HepG2 (cell line): ENCODE measurements at regions not wholly inside any gene's neighbourhood (a gene's known extent, or its start where the extent isn't known, plus 50 kb on each side); places are given as distances from the start of the nearest gene placed in this dataset.

Experiments used
- BCL6 ChIP-seq: IDR thresholded peaks from 2 replicates; pipeline ENCODE4 v1.6.1; 2016; ENCODE audit warnings: missing genetic modification reagents, missing compliant biosample characterization
- FOSL2 ChIP-seq: sonication (generic); formaldehyde crosslinking; IDR thresholded peaks from 2 replicates; pipeline ENCODE4 v1.4.0; 2020; ENCODE audit warnings: missing genetic modification reagents
- FOXA1 ChIP-seq, 2 experiments: fragments of 450-650 bp in 1 of 2; sonication (generic) in 1 of 2; formaldehyde crosslinking in 1 of 2; IDR thresholded peaks; 2 replicates each; pipeline versions ENCODE4 v1.4.0 to v1.6.1; 2016 to 2020; ENCODE audit warnings: missing genetic modification reagents in 1 of 2
- HNF4A ChIP-seq: sonication (generic); formaldehyde crosslinking; IDR thresholded peaks from 2 replicates; pipeline ENCODE4 v1.4.0; 2020; ENCODE audit warnings: missing genetic modification reagents
- MIER3 ChIP-seq: IDR thresholded peaks from 2 replicates; pipeline ENCODE4 v1.6.1; 2016; ENCODE audit warnings: missing compliant biosample characterization, borderline replicate concordance
- MIXL1 ChIP-seq: IDR thresholded peaks from 2 replicates; pipeline ENCODE4 v1.6.1; 2016
- NR2F6 ChIP-seq, 2 experiments: IDR thresholded peaks; 2 replicates each; pipeline ENCODE4 v1.6.1; 2016; ENCODE audit warnings: antibody characterized with exemption in 1 of 2, mild to moderate bottlenecking in 1 of 2
- RXRB ChIP-seq: IDR thresholded peaks from 2 replicates; pipeline ENCODE4 v1.6.1; 2016; ENCODE audit warnings: borderline replicate concordance, missing genetic modification reagents, missing compliant biosample characterization
- SAP130 ChIP-seq: IDR thresholded peaks from 2 replicates; pipeline ENCODE4 v1.6.1; 2016; ENCODE audit warnings: low read depth
- SMARCE1 ChIP-seq: fragments of 450-650 bp; IDR thresholded peaks from 2 replicates; pipeline ENCODE4 v1.6.1; 2017; ENCODE audit warnings: borderline replicate concordance
- STAG1 ChIP-seq: sonication (generic); formaldehyde crosslinking; IDR thresholded peaks from 2 replicates; pipeline ENCODE4 v1.4.0; 2020; ENCODE audit warnings: missing genetic modification reagents
- ZFAT ChIP-seq: sonication (generic); formaldehyde crosslinking; conservative IDR thresholded peaks from 2 replicates; pipeline ENCODE4 v1.8.1; 2023; ENCODE audit warnings: missing genetic modification reagents, inconsistent platforms
- ZNF264 ChIP-seq: sonication (generic); formaldehyde crosslinking; IDR thresholded peaks from 2 replicates; pipeline ENCODE4 v1.4.0; 2020; ENCODE audit warnings: missing genetic modification reagents
- ZNF598 ChIP-seq: sonication (generic); formaldehyde crosslinking; IDR thresholded peaks from 2 replicates; pipeline ENCODE4 v1.5.1; 2020; ENCODE audit warnings: mild to moderate bottlenecking, missing genetic modification reagents, borderline replicate concordance
- ZSCAN29 ChIP-seq: sonication (generic); formaldehyde crosslinking; conservative IDR thresholded peaks from 2 replicates; pipeline ENCODE4 v1.4.0; 2020; ENCODE audit warnings: mild to moderate bottlenecking, missing genetic modification reagents
- TF ChIP-seq, protein P1 (sequence below): IDR thresholded peaks from 2 replicates; pipeline ENCODE4 v1.6.1; 2012; ENCODE audit warnings: low read depth, low read length, improper control_type of control experiment
- TF ChIP-seq, protein P2 (sequence below): sonication (generic); formaldehyde crosslinking; IDR thresholded peaks from 2 replicates; pipeline ENCODE4 v1.4.0; 2020; ENCODE audit warnings: missing genetic modification reagents
- TF ChIP-seq, protein P3 (sequence below): sonication (generic); formaldehyde crosslinking; IDR thresholded peaks from 2 replicates; pipeline ENCODE4 v1.5.1; 2020; ENCODE audit warnings: missing genetic modification reagents, mild to moderate bottlenecking, borderline replicate concordance
- TF ChIP-seq, protein P4 (sequence below): sonication (generic); formaldehyde crosslinking; IDR thresholded peaks from 2 replicates; pipeline ENCODE4 v1.4.0; 2020; ENCODE audit warnings: mild to moderate bottlenecking, missing genetic modification reagents
- TF ChIP-seq, protein P5 (sequence below): sonication (generic); formaldehyde crosslinking; IDR thresholded peaks from 2 replicates; pipeline ENCODE4 v1.4.0; 2020; ENCODE audit warnings: missing genetic modification reagents
- TF ChIP-seq, protein P6 (sequence below): IDR thresholded peaks from 2 replicates; pipeline ENCODE4 v1.6.1; 2016; ENCODE audit warnings: missing compliant biosample characterization, missing genetic modification reagents, borderline replicate concordance
- TF ChIP-seq, protein P7 (sequence below): sonication (generic); formaldehyde crosslinking; IDR thresholded peaks from 2 replicates; pipeline ENCODE4 v1.5.0; 2020; ENCODE audit warnings: missing genetic modification reagents

DNA sequence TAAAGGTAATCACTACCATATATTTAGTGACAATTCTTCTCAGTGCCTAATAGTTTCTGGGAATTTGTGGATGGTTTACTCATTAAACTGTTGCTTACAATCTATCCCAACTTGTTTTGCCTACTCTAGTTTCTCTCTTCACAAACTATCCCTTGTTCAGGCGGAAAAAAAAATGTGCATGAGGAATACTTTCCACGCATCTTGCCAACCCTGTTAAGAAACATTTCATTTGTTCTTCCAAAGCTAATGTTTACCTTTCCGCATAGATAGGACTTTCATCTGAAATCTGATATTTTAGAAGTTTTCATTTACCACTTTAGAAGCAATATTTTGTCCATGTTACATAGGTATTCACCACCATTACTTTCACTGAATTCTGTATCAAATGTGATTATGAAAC lies 191.9 kb downstream of the MDFIC start (continued):
- TF ChIP-seq, protein P1, sequence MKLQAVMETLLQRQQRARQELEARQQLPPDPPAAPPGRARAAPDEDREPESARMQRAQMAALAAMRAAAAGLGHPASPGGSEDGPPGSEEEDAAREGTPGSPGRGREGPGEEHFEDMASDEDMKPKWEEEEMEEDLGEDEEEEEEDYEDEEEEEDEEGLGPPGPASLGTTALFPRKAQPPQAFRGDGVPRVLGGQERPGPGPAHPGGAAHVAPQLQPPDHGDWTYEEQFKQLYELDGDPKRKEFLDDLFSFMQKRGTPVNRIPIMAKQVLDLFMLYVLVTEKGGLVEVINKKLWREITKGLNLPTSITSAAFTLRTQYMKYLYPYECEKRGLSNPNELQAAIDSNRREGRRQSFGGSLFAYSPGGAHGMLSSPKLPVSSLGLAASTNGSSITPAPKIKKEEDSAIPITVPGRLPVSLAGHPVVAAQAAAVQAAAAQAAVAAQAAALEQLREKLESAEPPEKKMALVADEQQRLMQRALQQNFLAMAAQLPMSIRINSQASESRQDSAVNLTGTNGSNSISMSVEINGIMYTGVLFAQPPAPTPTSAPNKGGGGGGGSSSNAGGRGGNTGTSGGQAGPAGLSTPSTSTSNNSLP = 0 out of 2 replicates have a peak, but pooled peaks have one; percentile 9
- no peak for TF ChIP-seq NR2F6 (IDR thresholded peaks at IDR 0.05)
- TF ChIP-seq NR2F6 (CRISPR knock-in tag; IDR thresholded peaks at IDR 0.05) = 0 out of 2 replicates have a peak, but pooled peaks have one; percentile 9
- 0 out of 2 replicates have a peak, but pooled peaks have one; percentile 48 for TF ChIP-seq RXRB (CRISPR knock-in tag)
- TF ChIP-seq, protein P2, sequence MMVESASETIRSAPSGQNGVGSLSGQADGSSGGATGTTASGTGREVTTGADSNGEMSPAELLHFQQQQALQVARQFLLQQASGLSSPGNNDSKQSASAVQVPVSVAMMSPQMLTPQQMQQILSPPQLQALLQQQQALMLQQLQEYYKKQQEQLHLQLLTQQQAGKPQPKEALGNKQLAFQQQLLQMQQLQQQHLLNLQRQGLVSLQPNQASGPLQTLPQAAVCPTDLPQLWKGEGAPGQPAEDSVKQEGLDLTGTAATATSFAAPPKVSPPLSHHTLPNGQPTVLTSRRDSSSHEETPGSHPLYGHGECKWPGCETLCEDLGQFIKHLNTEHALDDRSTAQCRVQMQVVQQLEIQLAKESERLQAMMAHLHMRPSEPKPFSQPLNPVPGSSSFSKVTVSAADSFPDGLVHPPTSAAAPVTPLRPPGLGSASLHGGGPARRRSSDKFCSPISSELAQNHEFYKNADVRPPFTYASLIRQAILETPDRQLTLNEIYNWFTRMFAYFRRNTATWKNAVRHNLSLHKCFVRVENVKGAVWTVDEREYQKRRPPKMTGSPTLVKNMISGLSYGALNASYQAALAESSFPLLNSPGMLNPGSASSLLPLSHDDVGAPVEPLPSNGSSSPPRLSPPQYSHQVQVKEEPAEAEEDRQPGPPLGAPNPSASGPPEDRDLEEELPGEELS (CRISPR knock-in tag) = peak; percentile 83
- TF ChIP-seq STAG1 (CRISPR knock-in tag) = 0 out of 2 replicates have a peak, but pooled peaks have one; percentile 6
- TF ChIP-seq ZNF264 (CRISPR knock-in tag) = no peak
- peak; percentile 53 for TF ChIP-seq HNF4A (CRISPR knock-in tag)
- 0 out of 2 replicates have a peak, but pooled peaks have one; percentile 25 for TF ChIP-seq MIER3 (CRISPR knock-in tag)
- TF ChIP-seq FOSL2 (CRISPR knock-in tag) = peak; percentile 49; the same call in 1 of the 2 replicates
- no peak for TF ChIP-seq ZFAT (CRISPR knock-in tag)
- TF ChIP-seq SMARCE1 = no peak
- TF ChIP-seq BCL6 = peak; percentile 67
- TF ChIP-seq, protein P3, sequence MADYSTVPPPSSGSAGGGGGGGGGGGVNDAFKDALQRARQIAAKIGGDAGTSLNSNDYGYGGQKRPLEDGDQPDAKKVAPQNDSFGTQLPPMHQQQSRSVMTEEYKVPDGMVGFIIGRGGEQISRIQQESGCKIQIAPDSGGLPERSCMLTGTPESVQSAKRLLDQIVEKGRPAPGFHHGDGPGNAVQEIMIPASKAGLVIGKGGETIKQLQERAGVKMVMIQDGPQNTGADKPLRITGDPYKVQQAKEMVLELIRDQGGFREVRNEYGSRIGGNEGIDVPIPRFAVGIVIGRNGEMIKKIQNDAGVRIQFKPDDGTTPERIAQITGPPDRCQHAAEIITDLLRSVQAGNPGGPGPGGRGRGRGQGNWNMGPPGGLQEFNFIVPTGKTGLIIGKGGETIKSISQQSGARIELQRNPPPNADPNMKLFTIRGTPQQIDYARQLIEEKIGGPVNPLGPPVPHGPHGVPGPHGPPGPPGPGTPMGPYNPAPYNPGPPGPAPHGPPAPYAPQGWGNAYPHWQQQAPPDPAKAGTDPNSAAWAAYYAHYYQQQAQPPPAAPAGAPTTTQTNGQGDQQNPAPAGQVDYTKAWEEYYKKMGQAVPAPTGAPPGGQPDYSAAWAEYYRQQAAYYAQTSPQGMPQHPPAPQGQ (CRISPR knock-in tag) = no peak
- TF ChIP-seq, protein P4, sequence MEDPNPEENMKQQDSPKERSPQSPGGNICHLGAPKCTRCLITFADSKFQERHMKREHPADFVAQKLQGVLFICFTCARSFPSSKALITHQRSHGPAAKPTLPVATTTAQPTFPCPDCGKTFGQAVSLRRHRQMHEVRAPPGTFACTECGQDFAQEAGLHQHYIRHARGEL (CRISPR knock-in tag) = no peak
- TF ChIP-seq ZSCAN29 (CRISPR knock-in tag) = no peak
- 0 out of 2 replicates have a peak, but pooled peaks have one; percentile 12 for TF ChIP-seq MIXL1 (CRISPR knock-in tag)
- TF ChIP-seq SAP130 (CRISPR knock-in tag) = peak; percentile 36; the same call in 1 of the 2 replicates
- TF ChIP-seq, protein P5, sequence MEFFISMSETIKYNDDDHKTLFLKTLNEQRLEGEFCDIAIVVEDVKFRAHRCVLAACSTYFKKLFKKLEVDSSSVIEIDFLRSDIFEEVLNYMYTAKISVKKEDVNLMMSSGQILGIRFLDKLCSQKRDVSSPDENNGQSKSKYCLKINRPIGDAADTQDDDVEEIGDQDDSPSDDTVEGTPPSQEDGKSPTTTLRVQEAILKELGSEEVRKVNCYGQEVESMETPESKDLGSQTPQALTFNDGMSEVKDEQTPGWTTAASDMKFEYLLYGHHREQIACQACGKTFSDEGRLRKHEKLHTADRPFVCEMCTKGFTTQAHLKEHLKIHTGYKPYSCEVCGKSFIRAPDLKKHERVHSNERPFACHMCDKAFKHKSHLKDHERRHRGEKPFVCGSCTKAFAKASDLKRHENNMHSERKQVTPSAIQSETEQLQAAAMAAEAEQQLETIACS (CRISPR knock-in tag) = no peak
- TF ChIP-seq, protein P6, sequence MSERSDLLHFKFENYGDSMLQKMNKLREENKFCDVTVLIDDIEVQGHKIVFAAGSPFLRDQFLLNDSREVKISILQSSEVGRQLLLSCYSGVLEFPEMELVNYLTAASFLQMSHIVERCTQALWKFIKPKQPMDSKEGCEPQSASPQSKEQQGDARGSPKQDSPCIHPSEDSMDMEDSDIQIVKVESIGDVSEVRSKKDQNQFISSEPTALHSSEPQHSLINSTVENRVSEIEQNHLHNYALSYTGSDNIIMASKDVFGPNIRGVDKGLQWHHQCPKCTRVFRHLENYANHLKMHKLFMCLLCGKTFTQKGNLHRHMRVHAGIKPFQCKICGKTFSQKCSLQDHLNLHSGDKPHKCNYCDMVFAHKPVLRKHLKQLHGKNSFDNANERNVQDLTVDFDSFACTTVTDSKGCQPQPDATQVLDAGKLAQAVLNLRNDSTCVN (CRISPR knock-in tag) = no peak
- TF ChIP-seq, protein P7, sequence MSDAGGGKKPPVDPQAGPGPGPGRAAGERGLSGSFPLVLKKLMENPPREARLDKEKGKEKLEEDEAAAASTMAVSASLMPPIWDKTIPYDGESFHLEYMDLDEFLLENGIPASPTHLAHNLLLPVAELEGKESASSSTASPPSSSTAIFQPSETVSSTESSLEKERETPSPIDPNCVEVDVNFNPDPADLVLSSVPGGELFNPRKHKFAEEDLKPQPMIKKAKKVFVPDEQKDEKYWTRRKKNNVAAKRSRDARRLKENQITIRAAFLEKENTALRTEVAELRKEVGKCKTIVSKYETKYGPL (CRISPR knock-in tag) = no peak
- TF ChIP-seq FOXA1 (IDR thresholded peaks at IDR 0.05) = no peak
- TF ChIP-seq FOXA1 (CRISPR knock-in tag; IDR thresholded peaks at IDR 0.05) = peak; percentile 51; the same call in 1 of the 2 replicates
- no peak for TF ChIP-seq ZNF598
